ENCODE measurements at regions not wholly inside any gene's neighbourhood (a gene's known extent, or its start where the extent isn't known, plus 50 kb on each side); places are given as distances from the start of the nearest gene placed in this dataset.

DNA sequence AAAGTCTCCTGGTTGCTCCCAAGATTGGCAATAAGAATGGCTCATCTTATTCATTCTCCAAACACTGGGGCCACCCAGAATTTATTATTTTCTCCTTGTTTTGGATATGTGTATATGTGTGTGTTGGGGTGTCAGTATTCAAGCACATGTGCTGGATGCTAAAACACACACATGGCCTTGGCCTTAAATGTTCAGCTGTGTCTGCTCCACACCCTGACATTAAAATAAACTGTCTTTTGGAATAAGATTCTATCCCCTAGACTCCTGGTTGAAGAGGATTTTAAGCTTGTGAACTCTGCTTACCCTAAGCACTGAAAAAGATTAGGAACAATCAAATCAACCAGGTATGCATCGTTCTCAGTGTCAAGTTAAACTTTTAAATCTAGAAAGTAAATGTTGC, 382.9 kb upstream of the MCTP2 start:
- no peak overlapping the region for H3K27ac Mint-ChIP-seq
- peaks cover 14% of the 10 kb centered on the region for H3K27me3 Mint-ChIP-seq (ENCODE audit: low read depth, poor library complexity)
- H3K9me3 Mint-ChIP-seq = no peaks in the 10 kb centered on the region
- H3K4me3 Mint-ChIP-seq = no peak overlapping the region
- TF ChIP-seq, protein P1, sequence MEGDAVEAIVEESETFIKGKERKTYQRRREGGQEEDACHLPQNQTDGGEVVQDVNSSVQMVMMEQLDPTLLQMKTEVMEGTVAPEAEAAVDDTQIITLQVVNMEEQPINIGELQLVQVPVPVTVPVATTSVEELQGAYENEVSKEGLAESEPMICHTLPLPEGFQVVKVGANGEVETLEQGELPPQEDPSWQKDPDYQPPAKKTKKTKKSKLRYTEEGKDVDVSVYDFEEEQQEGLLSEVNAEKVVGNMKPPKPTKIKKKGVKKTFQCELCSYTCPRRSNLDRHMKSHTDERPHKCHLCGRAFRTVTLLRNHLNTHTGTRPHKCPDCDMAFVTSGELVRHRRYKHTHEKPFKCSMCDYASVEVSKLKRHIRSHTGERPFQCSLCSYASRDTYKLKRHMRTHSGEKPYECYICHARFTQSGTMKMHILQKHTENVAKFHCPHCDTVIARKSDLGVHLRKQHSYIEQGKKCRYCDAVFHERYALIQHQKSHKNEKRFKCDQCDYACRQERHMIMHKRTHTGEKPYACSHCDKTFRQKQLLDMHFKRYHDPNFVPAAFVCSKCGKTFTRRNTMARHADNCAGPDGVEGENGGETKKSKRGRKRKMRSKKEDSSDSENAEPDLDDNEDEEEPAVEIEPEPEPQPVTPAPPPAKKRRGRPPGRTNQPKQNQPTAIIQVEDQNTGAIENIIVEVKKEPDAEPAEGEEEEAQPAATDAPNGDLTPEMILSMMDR (IDR thresholded peaks at IDR 0.05) = no peak
- DNase-seq = no peak
- H3K36me3 Mint-ChIP-seq (ENCODE audit: low read depth) = no peaks in the 10 kb centered on the region
- no peaks in the 10 kb centered on the region for H3K4me1 Mint-ChIP-seq

DNA sequence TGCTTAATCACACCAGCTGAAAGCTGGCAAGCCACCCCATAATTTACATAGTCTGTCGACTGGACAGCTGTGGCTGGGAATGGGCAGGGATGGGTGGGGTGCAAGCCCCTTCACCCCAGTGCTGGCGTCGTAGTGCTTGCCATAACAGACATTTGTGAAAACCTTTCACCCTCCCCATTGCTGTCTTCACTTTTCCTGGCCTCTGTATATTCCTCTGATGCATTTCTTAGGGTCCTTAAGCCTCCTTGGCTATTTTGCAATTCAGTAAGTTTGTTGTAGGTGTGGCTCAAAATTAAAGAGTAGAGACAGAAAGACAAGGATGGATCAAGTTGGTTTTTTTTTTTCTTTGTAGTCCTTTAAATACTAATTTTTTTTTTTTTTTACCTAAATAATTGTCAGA, 383.3 kb upstream of the MCTP2 start:
- no peak for DNase-seq
- Mint-ChIP-seq H3K36me3 (ENCODE audit: low read depth) (no peaks in the 10 kb centered on the region), H3K4me3 (no peak overlapping the region), H3K27ac (no peak overlapping the region), H3K27me3 (ENCODE audit: low read depth, poor library complexity) (peaks cover 12% of the 10 kb centered on the region), H3K4me1 (no peaks in the 10 kb centered on the region), H3K9me3 (no peaks in the 10 kb centered on the region)
- TF ChIP-seq, protein P1 (IDR thresholded peaks at IDR 0.05) = no peak

DNA sequence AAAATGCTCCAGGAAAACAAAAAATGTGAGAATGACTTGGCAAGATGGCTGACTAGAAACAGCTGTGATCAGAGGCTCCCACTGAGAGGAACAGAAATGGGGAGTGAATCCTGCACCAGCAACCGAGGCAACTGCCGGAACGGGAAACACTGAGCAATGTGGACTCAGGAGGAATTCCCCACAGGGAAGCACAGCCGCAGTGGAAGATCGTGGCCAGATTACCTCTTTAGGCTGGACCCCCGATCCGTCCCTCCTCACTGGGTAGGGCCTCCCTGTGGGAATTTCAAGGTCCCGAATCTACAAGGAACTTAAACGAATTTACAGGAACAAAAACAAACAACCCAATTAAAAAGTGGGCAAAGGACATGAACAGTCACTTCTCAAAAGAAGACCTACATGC, 385.2 kb upstream of the MCTP2 start:
- Mint-ChIP-seq H3K9me3 (peaks cover 7% of the 10 kb centered on the region), H3K27me3 (ENCODE audit: low read depth, poor library complexity) (peaks cover 12% of the 10 kb centered on the region), H3K4me3 (no peak overlapping the region), H3K27ac (no peak overlapping the region), H3K36me3 (ENCODE audit: low read depth) (no peaks in the 10 kb centered on the region), H3K4me1 (no peaks in the 10 kb centered on the region)
- DNase-seq = no peak
- TF ChIP-seq, protein P1 (IDR thresholded peaks at IDR 0.05) = no peak

DNA sequence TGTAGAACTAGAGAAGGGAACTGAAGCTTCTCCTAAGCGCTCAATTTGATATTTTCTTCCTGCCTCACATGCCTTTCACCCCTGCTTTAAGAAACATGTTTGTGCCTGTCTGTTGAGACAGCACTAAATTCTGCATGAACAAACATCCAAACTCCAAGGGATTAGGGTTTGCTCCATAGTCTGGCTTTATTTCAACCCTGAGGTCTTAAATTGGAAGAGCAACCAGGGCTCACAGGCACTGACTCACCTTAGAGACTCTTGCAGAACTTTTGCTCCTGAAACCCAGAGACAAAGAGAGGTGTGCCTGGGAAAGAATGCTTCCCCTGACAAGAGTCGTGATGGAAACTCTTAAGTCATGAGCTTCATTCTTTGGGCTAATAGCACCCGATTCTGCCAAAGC, 393.9 kb upstream of the MCTP2 start:
- TF ChIP-seq, protein P1 (IDR thresholded peaks at IDR 0.05) = no peak
- Mint-ChIP-seq H3K27me3 (ENCODE audit: low read depth, poor library complexity) (no peaks in the 10 kb centered on the region), H3K4me1 (no peaks in the 10 kb centered on the region), H3K27ac (no peak overlapping the region), H3K9me3 (peaks cover 15% of the 10 kb centered on the region), H3K4me3 (no peak overlapping the region), H3K36me3 (ENCODE audit: low read depth) (no peaks in the 10 kb centered on the region)
- DNase-seq = no peak

DNA sequence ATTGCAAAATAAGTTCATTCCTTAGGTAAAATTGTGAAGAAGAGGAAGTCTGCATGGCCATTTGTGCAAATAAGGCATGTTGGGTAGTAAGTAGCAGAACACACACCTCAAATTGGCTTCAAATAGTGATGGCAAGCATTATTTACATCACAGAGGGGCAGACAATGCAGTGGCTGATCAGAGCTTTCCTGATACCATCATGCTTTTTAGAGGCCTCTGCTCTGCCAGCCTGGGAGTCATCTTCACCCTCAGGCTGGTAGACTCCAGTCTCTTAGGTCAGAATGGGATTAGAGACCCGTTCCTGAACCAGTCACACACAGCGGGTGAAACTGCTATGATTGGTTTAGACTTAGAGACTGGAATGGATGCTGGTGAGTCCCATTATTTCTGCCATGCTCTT, 396.0 kb upstream of the MCTP2 start:
- no peak for DNase-seq
- Mint-ChIP-seq H3K27me3 (ENCODE audit: low read depth, poor library complexity) (peaks cover 2% of the 10 kb centered on the region), H3K27ac (no peak overlapping the region), H3K4me3 (no peak overlapping the region), H3K4me1 (peaks cover 10% of the 10 kb centered on the region), H3K36me3 (ENCODE audit: low read depth) (no peaks in the 10 kb centered on the region), H3K9me3 (peaks cover 8% of the 10 kb centered on the region)
- TF ChIP-seq, protein P1 (IDR thresholded peaks at IDR 0.05) = no peak

DNA sequence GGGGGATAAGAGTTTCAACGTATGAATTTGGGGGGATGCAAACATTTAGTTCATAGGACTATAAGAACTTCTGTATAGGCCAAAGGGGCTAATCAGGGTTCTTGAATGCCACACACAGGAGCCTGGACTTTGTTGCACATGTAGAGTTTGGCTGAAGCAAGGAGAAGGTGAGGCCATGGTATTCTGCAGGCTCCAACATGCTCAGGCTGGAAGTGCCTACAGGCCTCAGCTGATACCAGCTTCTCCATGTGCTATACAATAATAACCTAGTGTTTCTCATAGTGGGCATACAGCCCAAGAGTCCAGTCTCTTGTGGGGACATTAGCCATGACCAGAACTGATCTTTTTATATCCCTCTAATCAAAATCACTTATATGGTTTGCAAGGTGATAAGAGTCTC, 399.7 kb upstream of the MCTP2 start:
- TF ChIP-seq, protein P1 (IDR thresholded peaks at IDR 0.05) = no peak
- Mint-ChIP-seq H3K27me3 (ENCODE audit: low read depth, poor library complexity) (peaks cover 4% of the 10 kb centered on the region), H3K4me3 (no peak overlapping the region), H3K27ac (no peak overlapping the region), H3K36me3 (ENCODE audit: low read depth) (no peaks in the 10 kb centered on the region), H3K4me1 (peaks cover 17% of the 10 kb centered on the region), H3K9me3 (peaks cover 4% of the 10 kb centered on the region)
- no peak for DNase-seq

All from nephron progenitor cell (in vitro differentiated cells).